ENCODE measurements at regions not wholly inside any gene's neighbourhood (a gene's known extent, or its start where the extent isn't known, plus 50 kb on each side); places are given as distances from the start of the nearest gene placed in this dataset.

DNA sequence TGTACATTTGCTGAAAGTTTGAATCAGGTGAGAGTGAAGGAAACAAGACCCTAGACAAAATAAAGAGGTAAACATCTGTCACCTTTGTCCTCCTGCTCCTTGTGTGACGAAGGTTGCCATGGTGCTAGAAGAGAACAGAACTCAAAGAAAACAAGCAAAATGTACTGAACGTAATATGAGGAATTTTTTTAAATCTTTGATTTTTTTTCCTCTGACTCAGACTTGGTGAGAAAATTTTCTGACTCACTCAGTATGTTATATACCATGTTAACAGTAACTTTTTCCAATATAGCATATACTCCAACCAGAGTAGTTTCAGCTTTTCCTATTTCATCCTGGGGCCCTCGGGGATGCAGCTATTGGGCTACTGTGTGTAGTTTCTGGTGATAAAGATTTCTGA lies 2114.6 kb upstream of the PIK3C3 start:
- H3K56ac ChIP-seq (replicated peaks; ENCODE audit: insufficient read length, low read depth, low read length), result no peak overlapping the region
- no peak overlapping the region for H2AK5ac ChIP-seq (ENCODE audit: low read depth, low read length)
- H3K9ac ChIP-seq (replicated peaks in 1 of 4; ENCODE audit: extremely low read depth in 1 of 4, low read depth in 3 of 4, low read length in 3 of 4), result no peak overlapping the region
- no peak overlapping the region for H2BK12ac ChIP-seq (ENCODE audit: low read depth, low read length)
- no peak overlapping the region for H3K23ac ChIP-seq (ENCODE audit: insufficient read length)
- no peak overlapping the region for H2AFZ ChIP-seq (ENCODE audit: low read length)
- ChIA-PET POLR2A (ENCODE audit: partially characterized antibody) (no interaction called here), CTCF (ENCODE audit: partially characterized antibody) (interaction anchor here (0.7 to 2.2 kb wide), 6 partner anchors 15 to 258 kb away, joined by 3 to 8 read pairs (median 3); no protein-coding TSS in a partner anchor)
- H3K18ac ChIP-seq (ENCODE audit: extremely low read depth, low read length), result no peak overlapping the region
- no peaks in the 10 kb centered on the region for H3K79me1 ChIP-seq (ENCODE audit: low read depth, low read length)
- no peak overlapping the region for H3K4ac ChIP-seq (replicated peaks; ENCODE audit: insufficient read length, low read depth, low read length)
- H3K4me1 ChIP-seq (replicated peaks in 1 of 4; ENCODE audit: control insufficient read depth in 3 of 4, insufficient read depth in 4 of 4, low read length in 3 of 4), result peaks cover 2 to 12% (median 7%) of the 10 kb centered on the region in 4 experiments; a peak in 6 of 7 replicates
- peaks cover 6% of the 10 kb centered on the region; the same call in 1 of the 2 replicates for H3K23me2 ChIP-seq (ENCODE audit: low read depth, low read length)
- H2BK20ac ChIP-seq (ENCODE audit: low read length), result no peak overlapping the region
- peaks cover 0 to 8% (median 0%) of the 10 kb centered on the region in 4 experiments; a peak in 3 of 7 replicates for H3K27me3 ChIP-seq (replicated peaks in 1 of 4; ENCODE audit: control insufficient read depth in 3 of 4, extremely low read depth in 1 of 4, insufficient read depth in 3 of 4, low read length in 3 of 4)
- no peak overlapping the region for H3K27ac ChIP-seq (ENCODE audit: low read depth, low read length)
- 86% methylated on average over 3 of the region's 3 CpGs; no CpG with 5 or more reads in 1 of the 2 experiments for WGBS, 2 experiments (ENCODE audit: extremely low coverage in 1 of 2, insufficient coverage in 1 of 2, insufficient read length in 1 of 2, insufficient replicate concordance in 2 of 2, low coverage in 1 of 2, low lambda C conversion rate in 2 of 2, missing lambda C conversion rate in 1 of 2)
- H2BK15ac ChIP-seq (ENCODE audit: low read length), result no peak overlapping the region
- H2BK120ac ChIP-seq (replicated peaks; ENCODE audit: low read depth, low read length), result no peak overlapping the region
- H3K9me3 ChIP-seq (ENCODE audit: insufficient read depth in 2 of 2, low read depth in 1 of 2, low read length in 1 of 2), result no peaks in the 10 kb centered on the region
- H4K91ac ChIP-seq (replicated peaks; ENCODE audit: insufficient read length, low read length), result no peak overlapping the region
- no peak overlapping the region for H3K14ac ChIP-seq (ENCODE audit: insufficient read length)
- no peak overlapping the region; a peak in 1 of 4 replicates for H3K4me2 ChIP-seq (ENCODE audit: insufficient read depth in 1 of 2, low read depth in 2 of 2, low read length in 2 of 2)
- no peak overlapping the region for H4K5ac ChIP-seq (ENCODE audit: insufficient read length, low read depth, low read length)
- no peak overlapping the region for H4K8ac ChIP-seq (ENCODE audit: extremely low read depth, insufficient read depth, low read length)
- FAIRE-seq, result no peak
- no peak for DNase-seq (ENCODE audit: low read depth in 1 of 2, low spot score in 2 of 2)
- H3K4me3 ChIP-seq (ENCODE audit: extremely low read depth in 1 of 4, insufficient read depth in 2 of 4, low read depth in 3 of 4, low read length in 4 of 4), result no peak overlapping the region
- no peak overlapping the region for H2BK5ac ChIP-seq (ENCODE audit: low read depth, low read length)
- no peaks in the 10 kb centered on the region for H4K20me1 ChIP-seq (replicated peaks in 1 of 2; ENCODE audit: control insufficient read depth in 1 of 2, insufficient read depth in 2 of 2, low read length in 2 of 2)
- no peaks in the 10 kb centered on the region for H3K79me2 ChIP-seq (ENCODE audit: control insufficient read depth in 1 of 2, insufficient read depth in 2 of 2, low read length in 2 of 2)
- no peaks in the 10 kb centered on the region for H3K36me3 ChIP-seq (ENCODE audit: control insufficient read depth in 2 of 4, insufficient read depth in 4 of 4, low read length in 3 of 4)
- TF ChIP-seq, protein P1, sequence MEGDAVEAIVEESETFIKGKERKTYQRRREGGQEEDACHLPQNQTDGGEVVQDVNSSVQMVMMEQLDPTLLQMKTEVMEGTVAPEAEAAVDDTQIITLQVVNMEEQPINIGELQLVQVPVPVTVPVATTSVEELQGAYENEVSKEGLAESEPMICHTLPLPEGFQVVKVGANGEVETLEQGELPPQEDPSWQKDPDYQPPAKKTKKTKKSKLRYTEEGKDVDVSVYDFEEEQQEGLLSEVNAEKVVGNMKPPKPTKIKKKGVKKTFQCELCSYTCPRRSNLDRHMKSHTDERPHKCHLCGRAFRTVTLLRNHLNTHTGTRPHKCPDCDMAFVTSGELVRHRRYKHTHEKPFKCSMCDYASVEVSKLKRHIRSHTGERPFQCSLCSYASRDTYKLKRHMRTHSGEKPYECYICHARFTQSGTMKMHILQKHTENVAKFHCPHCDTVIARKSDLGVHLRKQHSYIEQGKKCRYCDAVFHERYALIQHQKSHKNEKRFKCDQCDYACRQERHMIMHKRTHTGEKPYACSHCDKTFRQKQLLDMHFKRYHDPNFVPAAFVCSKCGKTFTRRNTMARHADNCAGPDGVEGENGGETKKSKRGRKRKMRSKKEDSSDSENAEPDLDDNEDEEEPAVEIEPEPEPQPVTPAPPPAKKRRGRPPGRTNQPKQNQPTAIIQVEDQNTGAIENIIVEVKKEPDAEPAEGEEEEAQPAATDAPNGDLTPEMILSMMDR (IDR thresholded peaks at IDR 0.05; ENCODE audit: control extremely low read depth in 1 of 3, insufficient read depth in 1 of 3, low read depth in 1 of 3, low read length in 3 of 3), result no peak
- TF ChIP-seq CBX8 (IDR thresholded peaks at IDR 0.05; ENCODE audit: borderline replicate concordance, low read depth, low read length) (no peak), JUND (IDR thresholded peaks at IDR 0.05; ENCODE audit: low read length) (no peak), KDM5A (IDR thresholded peaks at IDR 0.05; ENCODE audit: low read length) (no peak), PHF8 (conservative IDR thresholded peaks at IDR 0.05; ENCODE audit: low read depth, low read length) (no peak), POU5F1 (IDR thresholded peaks at IDR 0.05; ENCODE audit: low read depth, low read length) (no peak)

Measured in H1 (cell line).